SU-DHL-6 (cell line): ENCODE measurements at regions not wholly inside any gene's neighbourhood (a gene's known extent, or its start where the extent isn't known, plus 50 kb on each side); places are given as distances from the start of the nearest gene placed in this dataset.

Experiments used
- EZH2phosphoT487 ChIP-seq: fragments of 200-600 bp; sonication (generic), shearing (Covaris generic); conservative IDR thresholded peaks from 2 replicates; pipeline ENCODE4 v1.6.1; 2018; ENCODE audit warnings: mild to moderate bottlenecking, antibody characterized with exemption, low read length, moderate library complexity, mixed read lengths
- TF ChIP-seq, protein P1 (sequence below): fragments of 200-600 bp; sonication (generic); IDR thresholded peaks from one replicate; pipeline ENCODE4 v1.5.1; 2017; ENCODE audit warnings: antibody characterized with exemption, mild to moderate bottlenecking, low read length, moderate library complexity; ENCODE audit not compliant: insufficient read depth, poor library complexity, severe bottlenecking

- TF ChIP-seq, protein P1, sequence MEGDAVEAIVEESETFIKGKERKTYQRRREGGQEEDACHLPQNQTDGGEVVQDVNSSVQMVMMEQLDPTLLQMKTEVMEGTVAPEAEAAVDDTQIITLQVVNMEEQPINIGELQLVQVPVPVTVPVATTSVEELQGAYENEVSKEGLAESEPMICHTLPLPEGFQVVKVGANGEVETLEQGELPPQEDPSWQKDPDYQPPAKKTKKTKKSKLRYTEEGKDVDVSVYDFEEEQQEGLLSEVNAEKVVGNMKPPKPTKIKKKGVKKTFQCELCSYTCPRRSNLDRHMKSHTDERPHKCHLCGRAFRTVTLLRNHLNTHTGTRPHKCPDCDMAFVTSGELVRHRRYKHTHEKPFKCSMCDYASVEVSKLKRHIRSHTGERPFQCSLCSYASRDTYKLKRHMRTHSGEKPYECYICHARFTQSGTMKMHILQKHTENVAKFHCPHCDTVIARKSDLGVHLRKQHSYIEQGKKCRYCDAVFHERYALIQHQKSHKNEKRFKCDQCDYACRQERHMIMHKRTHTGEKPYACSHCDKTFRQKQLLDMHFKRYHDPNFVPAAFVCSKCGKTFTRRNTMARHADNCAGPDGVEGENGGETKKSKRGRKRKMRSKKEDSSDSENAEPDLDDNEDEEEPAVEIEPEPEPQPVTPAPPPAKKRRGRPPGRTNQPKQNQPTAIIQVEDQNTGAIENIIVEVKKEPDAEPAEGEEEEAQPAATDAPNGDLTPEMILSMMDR: no peak
- no peak for TF ChIP-seq EZH2phosphoT487
Observed at GRCh38 chr20:19895761-19896160, 121.4 kb upstream of the NAA20 start.
